HUES48 (cell line): ENCODE measurements at regions not wholly inside any gene's neighbourhood (a gene's known extent, or its start where the extent isn't known, plus 50 kb on each side); places are given as distances from the start of the nearest gene placed in this dataset.

ENCODE experiments used
- H3K27ac ChIP-seq: one replicate; pipeline ENCODE4 v1.7.0; 2013; ENCODE audit warnings: low read depth, low read length, inconsistent platforms
- H3K27me3 ChIP-seq: 2 replicates; pipeline ENCODE4 v1.6.1; 2013; ENCODE audit warnings: mild to moderate bottlenecking, low read length; ENCODE audit not compliant: control insufficient read depth, insufficient read depth
- H3K36me3 ChIP-seq: 2 replicates; pipeline ENCODE4 v1.6.1; 2013; ENCODE audit warnings: low read length; ENCODE audit not compliant: control insufficient read depth, insufficient read depth
- H3K4me1 ChIP-seq: 2 replicates; pipeline ENCODE4 v1.6.1; 2013; ENCODE audit warnings: mild to moderate bottlenecking, low read length; ENCODE audit not compliant: control insufficient read depth, insufficient read depth
- H3K4me3 ChIP-seq: 2 replicates; pipeline ENCODE4 v1.5.1; 2013; ENCODE audit warnings: mild to moderate bottlenecking, low read depth, low read length
- H3K9ac ChIP-seq: 2 replicates; pipeline ENCODE4 v1.6.1; 2013; ENCODE audit warnings: mild to moderate bottlenecking, low read depth, low read length, moderate library complexity
- H3K9me3 ChIP-seq: 2 replicates; pipeline ENCODE4 v1.6.1; 2013; ENCODE audit warnings: low read length; ENCODE audit not compliant: control insufficient read depth, insufficient read depth

DNA sequence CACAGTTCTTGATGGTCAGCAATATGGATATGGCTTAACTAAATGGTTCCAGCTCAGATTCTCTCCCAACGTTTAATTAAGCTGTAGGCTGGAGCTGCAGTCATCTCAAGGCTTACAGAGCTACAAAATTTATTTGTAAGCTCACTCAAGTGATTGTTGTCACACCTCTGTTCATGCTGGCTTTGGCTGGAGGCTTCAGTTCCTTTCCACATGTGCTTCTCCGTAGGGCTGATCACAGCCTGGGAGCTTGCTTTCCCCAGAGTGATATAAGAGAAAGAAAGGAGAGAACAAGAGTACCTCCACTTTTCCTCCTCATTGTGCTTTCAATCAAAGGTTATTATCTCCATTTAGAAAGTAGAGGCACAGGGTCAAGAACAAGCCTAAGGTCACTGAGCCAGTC lies 182.7 kb upstream of the KCNN2 start:
- H3K27me3 ChIP-seq = no peaks in the 10 kb centered on the region
- H3K4me1 ChIP-seq = 0 out of 2 replicates have a peak, but pooled peaks cover 2% of the 10 kb centered on the region
- no peak overlapping the region for H3K4me3 ChIP-seq
- no peak overlapping the region for H3K9ac ChIP-seq
- no peaks in the 10 kb centered on the region for H3K36me3 ChIP-seq
- H3K27ac ChIP-seq = no peak overlapping the region
- H3K9me3 ChIP-seq = no peaks in the 10 kb centered on the region

DNA sequence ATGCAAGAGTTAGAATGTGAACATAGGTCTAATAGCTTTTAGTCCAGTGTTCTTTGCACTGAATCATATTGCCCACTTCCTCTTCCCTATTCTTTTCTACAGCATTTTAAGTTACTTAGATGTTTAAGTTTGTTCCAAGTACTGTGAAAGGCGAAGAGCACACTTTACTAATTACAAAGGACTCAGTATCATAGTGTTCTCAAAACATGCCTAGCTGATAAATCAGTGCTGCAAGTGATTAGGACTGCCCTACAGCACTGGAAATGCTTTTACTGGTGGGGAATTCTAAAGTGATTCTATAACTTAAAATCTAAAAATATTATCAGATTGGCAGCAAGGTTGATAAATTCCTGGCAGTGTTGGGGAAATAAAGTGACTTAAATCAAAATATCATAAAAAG lies 177.9 kb upstream of the KCNN2 start:
- no peak overlapping the region for H3K27ac ChIP-seq
- no peaks in the 10 kb centered on the region for H3K27me3 ChIP-seq
- H3K4me1 ChIP-seq = peaks cover 6% of the 10 kb centered on the region
- H3K36me3 ChIP-seq = no peaks in the 10 kb centered on the region
- H3K4me3 ChIP-seq = no peak overlapping the region
- no peaks in the 10 kb centered on the region for H3K9me3 ChIP-seq
- no peak overlapping the region for H3K9ac ChIP-seq

DNA sequence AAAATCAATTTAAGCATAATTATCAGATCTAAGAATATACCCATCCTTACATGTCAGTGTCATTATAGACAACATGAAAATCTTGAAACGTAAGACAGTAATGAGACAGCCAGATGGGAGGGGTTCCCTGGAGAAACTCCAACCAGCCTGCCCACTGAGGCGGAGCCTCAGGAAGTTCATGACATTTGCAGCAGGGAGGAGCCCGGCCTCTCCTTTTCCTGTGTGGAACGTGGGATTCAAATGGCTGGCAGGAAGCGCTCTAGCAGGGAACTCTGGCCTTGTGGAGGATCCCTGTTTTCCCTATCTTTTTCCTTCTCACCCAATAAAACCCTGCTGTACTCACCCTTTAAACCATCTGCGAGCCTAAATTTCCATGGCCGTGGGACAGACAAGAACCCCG lies 176.6 kb upstream of the KCNN2 start:
- Histone ChIP-seq H3K4me1 (peaks cover 6% of the 10 kb centered on the region), H3K27ac (no peak overlapping the region), H3K9me3 (no peaks in the 10 kb centered on the region), H3K9ac (no peak overlapping the region), H3K27me3 (no peaks in the 10 kb centered on the region), H3K36me3 (no peaks in the 10 kb centered on the region), H3K4me3 (no peak overlapping the region)

DNA sequence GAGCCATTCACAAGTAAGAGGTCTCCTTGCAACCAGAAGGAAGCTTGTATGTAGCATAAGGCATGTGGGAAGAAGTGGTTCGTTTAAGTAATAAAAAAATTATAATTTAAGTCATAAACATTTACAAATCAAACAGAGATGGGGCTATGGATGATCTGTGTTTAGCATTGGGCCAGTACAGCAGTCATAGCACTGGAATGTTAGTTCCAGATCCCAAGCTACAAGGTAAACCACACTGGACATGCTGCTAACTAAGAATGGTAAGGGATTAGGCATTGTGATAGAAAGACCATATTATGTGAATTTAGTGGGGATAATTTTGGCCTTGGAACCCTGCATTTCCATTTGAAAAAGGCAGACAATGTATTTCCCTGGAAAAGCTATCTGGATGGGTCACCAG lies 170.4 kb upstream of the KCNN2 start:
- no peak overlapping the region for H3K9ac ChIP-seq
- H3K4me3 ChIP-seq = no peak overlapping the region
- H3K27ac ChIP-seq = no peak overlapping the region
- H3K9me3 ChIP-seq = no peaks in the 10 kb centered on the region
- H3K36me3 ChIP-seq = no peaks in the 10 kb centered on the region
- H3K4me1 ChIP-seq = no peaks in the 10 kb centered on the region
- no peaks in the 10 kb centered on the region for H3K27me3 ChIP-seq

DNA sequence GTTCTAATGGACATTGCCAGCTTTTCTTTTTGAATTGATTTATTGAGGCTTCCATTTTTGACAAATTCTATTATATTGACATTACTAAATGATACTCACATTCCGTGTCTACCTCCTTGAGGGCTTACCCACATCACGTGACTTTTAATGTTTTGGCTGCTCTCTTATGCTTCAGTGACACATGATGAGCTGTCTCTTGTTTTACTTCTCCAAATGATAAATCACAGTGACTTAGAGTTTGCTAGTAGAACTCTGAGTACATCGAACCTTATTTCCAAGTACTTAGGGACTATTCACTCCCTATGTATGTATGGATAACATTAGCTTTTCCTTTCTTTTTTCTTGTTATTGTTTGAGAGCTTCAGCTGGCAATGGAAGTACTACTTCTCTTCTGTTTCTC lies 169.8 kb upstream of the KCNN2 start:
- Histone ChIP-seq H3K9ac (no peak overlapping the region), H3K27me3 (no peaks in the 10 kb centered on the region), H3K36me3 (no peaks in the 10 kb centered on the region), H3K27ac (no peak overlapping the region), H3K4me1 (no peaks in the 10 kb centered on the region), H3K4me3 (no peak overlapping the region), H3K9me3 (no peaks in the 10 kb centered on the region)

DNA sequence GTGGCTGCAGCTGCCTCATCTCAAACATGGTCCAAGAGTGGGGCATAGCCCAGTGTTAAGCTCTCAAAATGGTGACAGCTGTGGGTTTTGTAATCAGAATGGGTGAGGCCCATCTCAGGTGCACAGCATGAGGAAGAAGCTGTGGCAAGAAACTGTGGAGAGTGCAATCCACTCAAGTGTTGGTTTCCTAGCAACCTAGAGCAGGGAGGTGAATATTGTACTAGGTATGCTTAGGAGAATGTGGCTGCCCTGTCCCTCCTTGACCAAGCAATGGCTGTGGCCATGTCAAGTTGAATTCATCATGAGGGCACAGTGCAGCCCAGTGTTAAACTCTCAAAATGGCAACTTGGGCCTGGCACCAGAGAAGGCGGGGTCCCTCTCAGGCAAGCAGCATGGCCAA lies 160.5 kb upstream of the KCNN2 start:
- Histone ChIP-seq H3K27ac (no peak overlapping the region), H3K9ac (no peak overlapping the region), H3K36me3 (no peaks in the 10 kb centered on the region), H3K9me3 (no peaks in the 10 kb centered on the region), H3K4me1 (no peaks in the 10 kb centered on the region), H3K4me3 (no peak overlapping the region), H3K27me3 (no peaks in the 10 kb centered on the region)

DNA sequence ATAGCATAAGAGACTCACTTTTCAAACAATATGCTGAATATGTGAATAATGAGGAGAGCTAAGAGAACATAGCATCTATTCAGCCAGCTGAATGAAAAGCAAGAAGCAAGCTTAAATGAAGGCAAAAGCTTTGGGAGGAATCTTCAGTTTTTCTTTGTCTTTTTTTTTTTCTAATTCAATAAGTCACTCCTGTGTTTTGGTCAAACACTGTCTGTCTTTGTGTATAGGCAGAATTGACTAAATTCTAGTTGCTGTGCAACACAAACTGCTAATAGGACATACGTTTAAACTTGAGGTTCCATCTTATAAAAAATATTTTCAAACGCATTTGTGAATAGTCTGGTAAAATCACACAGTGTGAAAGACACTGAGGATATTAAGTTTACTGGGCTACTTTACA lies 156.9 kb upstream of the KCNN2 start:
- H3K9me3 ChIP-seq = no peaks in the 10 kb centered on the region
- H3K27me3 ChIP-seq = no peaks in the 10 kb centered on the region
- H3K4me1 ChIP-seq = no peaks in the 10 kb centered on the region
- no peak overlapping the region for H3K4me3 ChIP-seq
- no peaks in the 10 kb centered on the region for H3K36me3 ChIP-seq
- H3K9ac ChIP-seq = no peak overlapping the region
- H3K27ac ChIP-seq = no peak overlapping the region

DNA sequence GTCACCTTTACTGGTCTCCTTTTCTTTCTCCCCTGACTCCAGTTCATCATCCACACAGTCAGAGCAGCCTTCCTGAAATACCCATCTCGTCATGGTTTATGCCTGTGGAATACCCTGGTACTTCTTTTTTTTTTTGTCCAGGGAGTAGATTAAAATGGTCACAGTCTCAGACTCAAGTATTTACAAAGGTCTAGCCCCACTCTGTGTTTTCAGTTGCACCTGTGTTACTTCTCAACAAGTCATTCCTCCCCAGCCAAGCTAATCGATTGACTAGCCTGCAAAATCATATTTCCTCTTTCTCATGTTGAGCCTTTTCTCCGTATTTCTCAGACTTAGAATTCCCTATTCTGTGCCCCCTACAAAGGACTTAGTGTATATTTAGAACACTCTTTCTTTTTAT lies 155.2 kb upstream of the KCNN2 start:
- H3K9me3 ChIP-seq = no peaks in the 10 kb centered on the region
- no peaks in the 10 kb centered on the region for H3K27me3 ChIP-seq
- H3K4me3 ChIP-seq = no peak overlapping the region
- H3K9ac ChIP-seq = no peak overlapping the region
- H3K27ac ChIP-seq = no peak overlapping the region
- no peaks in the 10 kb centered on the region for H3K4me1 ChIP-seq
- H3K36me3 ChIP-seq = no peaks in the 10 kb centered on the region

DNA sequence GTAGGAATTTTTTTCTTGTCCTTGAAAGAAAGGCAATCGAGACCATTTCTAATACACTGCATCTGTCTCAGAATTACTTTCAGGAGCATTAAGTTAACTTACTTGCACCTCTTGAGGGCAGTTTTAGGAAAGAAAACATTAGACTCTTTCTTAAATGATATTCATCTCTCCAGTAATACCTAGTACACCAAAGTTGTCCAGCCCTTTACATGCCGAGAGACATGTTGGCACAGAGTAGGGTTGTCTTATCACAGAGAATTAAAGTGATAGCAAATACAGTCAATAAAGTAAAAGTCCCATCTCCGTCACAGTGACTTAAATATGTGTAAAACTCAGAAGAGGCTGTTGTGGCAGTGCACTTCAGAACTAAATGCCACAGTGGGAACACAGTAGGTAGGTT lies 154.3 kb upstream of the KCNN2 start:
- Histone ChIP-seq H3K27me3 (no peaks in the 10 kb centered on the region), H3K4me1 (no peaks in the 10 kb centered on the region), H3K4me3 (no peak overlapping the region), H3K36me3 (no peaks in the 10 kb centered on the region), H3K9ac (no peak overlapping the region), H3K9me3 (no peaks in the 10 kb centered on the region), H3K27ac (no peak overlapping the region)

DNA sequence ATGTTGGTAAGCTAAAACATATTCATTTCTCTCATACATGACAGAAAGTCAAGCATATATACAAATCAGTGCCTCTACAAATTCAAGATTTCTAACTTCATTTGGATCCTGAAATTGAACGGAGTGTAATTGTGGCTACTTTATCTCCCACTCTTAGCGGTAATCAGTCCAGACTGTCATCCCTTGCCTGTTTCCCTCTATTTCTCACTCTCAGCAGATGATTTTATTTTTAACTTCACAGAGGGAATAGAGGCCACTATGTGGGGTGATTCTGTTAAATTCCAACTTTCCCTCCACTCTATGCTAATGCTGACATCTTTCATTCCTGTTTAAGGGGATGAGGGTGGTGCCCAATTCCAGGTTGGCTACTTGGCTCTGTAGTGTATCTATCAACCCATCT lies 153.8 kb upstream of the KCNN2 start:
- H3K4me3 ChIP-seq = no peak overlapping the region
- H3K27ac ChIP-seq = no peak overlapping the region
- no peak overlapping the region for H3K9ac ChIP-seq
- no peaks in the 10 kb centered on the region for H3K36me3 ChIP-seq
- H3K27me3 ChIP-seq = no peaks in the 10 kb centered on the region
- no peaks in the 10 kb centered on the region for H3K4me1 ChIP-seq
- H3K9me3 ChIP-seq = no peaks in the 10 kb centered on the region

DNA sequence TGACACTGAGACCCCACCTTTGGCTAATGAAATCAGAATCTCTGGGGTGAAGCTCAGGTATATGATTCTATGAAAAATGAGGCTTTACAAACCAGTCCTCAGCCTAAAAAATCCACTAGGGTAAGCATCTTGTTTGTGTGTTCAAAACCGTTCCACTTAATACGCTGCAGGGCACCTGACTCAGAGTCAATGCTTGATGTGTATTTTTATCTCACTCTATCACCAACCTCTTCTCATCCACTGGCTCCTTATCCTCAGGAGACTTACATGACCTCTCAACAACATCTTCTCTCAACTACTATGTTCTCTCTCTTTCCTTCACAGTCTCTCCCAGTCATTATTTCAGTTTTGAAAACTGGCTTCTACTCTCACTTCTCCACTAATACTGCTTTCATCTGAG lies 153.3 kb upstream of the KCNN2 start:
- Histone ChIP-seq H3K36me3 (no peaks in the 10 kb centered on the region), H3K4me1 (no peaks in the 10 kb centered on the region), H3K27me3 (no peaks in the 10 kb centered on the region), H3K27ac (no peak overlapping the region), H3K4me3 (no peak overlapping the region), H3K9ac (no peak overlapping the region), H3K9me3 (no peaks in the 10 kb centered on the region)

DNA sequence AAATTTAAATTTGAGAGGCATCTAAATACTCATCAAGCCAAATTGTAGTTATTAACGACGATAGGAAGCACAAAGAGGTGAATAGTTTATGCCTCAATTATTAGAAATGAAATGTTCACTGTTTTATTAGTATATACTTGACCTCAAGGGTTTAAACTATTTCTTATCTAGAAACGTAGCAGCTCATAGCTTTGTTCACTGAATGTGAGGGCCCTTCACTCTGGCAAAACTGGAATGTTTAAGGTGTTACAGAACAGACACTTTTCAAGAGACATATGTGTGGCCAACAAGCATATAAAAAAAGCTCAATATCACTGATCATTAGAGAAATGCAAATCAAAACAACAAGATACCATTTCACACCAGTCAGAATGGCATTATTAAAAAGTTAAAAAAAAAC lies 151.2 kb upstream of the KCNN2 start:
- no peak overlapping the region for H3K9ac ChIP-seq
- H3K36me3 ChIP-seq = no peaks in the 10 kb centered on the region
- H3K27ac ChIP-seq = no peak overlapping the region
- H3K4me1 ChIP-seq = no peaks in the 10 kb centered on the region
- no peak overlapping the region for H3K4me3 ChIP-seq
- H3K27me3 ChIP-seq = no peaks in the 10 kb centered on the region
- no peaks in the 10 kb centered on the region for H3K9me3 ChIP-seq
